Tibial artery (tissue), 4 donors: ENCODE measurements at regions not wholly inside any gene's neighbourhood (a gene's known extent, or its start where the extent isn't known, plus 50 kb on each side); places are given as distances from the start of the nearest gene placed in this dataset.

Source experiments
- DNase-seq, 2 donors: peaks; one replicate each; pipeline ENCODE4 v3.0.0-alpha.2; 2019
- H3K27ac ChIP-seq, 2 donors: fragments of 200-600 bp; sonication (generic) in 1 of 2; 1 replicate in 1 of 2; 2 replicates in 1 of 2; pipeline ENCODE4 v1.5.1; 2018 to 2019; ENCODE audit warnings: mild to moderate bottlenecking in 1 of 2
- H3K27me3 ChIP-seq, 2 donors: fragments of 200-600 bp; sonication (generic) in 1 of 2; one replicate each; pipeline versions ENCODE4 v1.5.1 to v1.6.0; 2016 to 2019
- H3K36me3 ChIP-seq, 3 donors: fragments of 200-600 bp; sonication (generic) in 2 of 3; one replicate each; pipeline ENCODE4 v1.5.1; 2016 to 2019; ENCODE audit warnings: mild to moderate bottlenecking in 2 of 3
- H3K4me1 ChIP-seq, 4 donors: fragments of 200-600 bp; sonication (generic) in 2 of 4; 1 replicate in 3 of 4; 2 replicates in 1 of 4; pipeline ENCODE4 v1.5.1; 2016 to 2019
- H3K4me3 ChIP-seq, 2 donors: fragments of 200-600 bp; sonication (generic) in 1 of 2; 1 replicate in 1 of 2; 2 replicates in 1 of 2; pipeline ENCODE4 v1.5.1; 2018 to 2019; ENCODE audit warnings: mild to moderate bottlenecking in 2 of 2
- H3K9me3 ChIP-seq, 3 donors: fragments of 200-600 bp; sonication (generic) in 1 of 3; one replicate each; pipeline ENCODE4 v1.5.1; 2016 to 2019
- intact Hi-C: fragments of 100-400 bp; cut with DNase I; formaldehyde crosslinking; loops from one replicate; pipeline ENCODE4 v1.15.0; 2023; ENCODE audit warnings: low total_unique reads
- TF ChIP-seq, protein P1 (sequence below), 2 experiments: fragments of 200-600 bp in 1 of 2; fragments of 450-650 bp in 1 of 2; IDR thresholded peaks; one replicate each; pipeline ENCODE4 v1.5.1; 2017 to 2019; ENCODE audit warnings: antibody characterized with exemption in 2 of 2, mild to moderate bottlenecking in 1 of 2, moderate library complexity in 1 of 2

GRCh38 chr5:152511120-152511519, 106.0 kb upstream of the NMUR2 start:
- no peaks in the 10 kb centered on the region for H3K4me1 ChIP-seq

DNA sequence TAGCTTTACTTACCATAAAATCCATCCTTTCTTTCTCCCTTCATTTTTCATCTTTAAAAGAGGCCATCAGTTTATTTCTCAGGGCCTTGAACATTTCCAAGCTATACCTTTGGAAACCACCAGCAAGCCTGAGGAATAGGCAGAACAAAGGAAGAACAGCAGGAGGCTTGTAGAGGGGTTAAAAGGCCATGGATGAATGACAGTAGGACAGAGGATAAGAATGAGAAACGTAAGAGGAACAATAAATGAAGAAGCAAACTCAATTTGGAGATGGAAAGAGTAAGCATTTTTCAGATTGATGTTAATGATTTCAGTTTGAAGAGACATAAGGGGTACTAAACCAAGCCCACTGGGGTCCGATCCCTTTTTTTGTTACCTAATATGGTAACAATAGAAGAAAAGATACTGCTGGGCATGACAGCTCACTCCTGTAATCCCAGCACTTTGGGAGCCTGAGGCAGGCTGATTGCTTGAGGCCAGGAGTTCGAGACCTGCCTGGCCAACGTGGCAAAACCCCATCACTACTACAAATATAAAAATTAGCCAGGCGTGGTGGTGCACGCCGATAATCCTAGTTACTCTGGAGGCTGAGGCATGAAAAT, 106.6 kb upstream of the NMUR2 start:
- no peak overlapping the region for H3K27ac ChIP-seq
- TF ChIP-seq, protein P1, sequence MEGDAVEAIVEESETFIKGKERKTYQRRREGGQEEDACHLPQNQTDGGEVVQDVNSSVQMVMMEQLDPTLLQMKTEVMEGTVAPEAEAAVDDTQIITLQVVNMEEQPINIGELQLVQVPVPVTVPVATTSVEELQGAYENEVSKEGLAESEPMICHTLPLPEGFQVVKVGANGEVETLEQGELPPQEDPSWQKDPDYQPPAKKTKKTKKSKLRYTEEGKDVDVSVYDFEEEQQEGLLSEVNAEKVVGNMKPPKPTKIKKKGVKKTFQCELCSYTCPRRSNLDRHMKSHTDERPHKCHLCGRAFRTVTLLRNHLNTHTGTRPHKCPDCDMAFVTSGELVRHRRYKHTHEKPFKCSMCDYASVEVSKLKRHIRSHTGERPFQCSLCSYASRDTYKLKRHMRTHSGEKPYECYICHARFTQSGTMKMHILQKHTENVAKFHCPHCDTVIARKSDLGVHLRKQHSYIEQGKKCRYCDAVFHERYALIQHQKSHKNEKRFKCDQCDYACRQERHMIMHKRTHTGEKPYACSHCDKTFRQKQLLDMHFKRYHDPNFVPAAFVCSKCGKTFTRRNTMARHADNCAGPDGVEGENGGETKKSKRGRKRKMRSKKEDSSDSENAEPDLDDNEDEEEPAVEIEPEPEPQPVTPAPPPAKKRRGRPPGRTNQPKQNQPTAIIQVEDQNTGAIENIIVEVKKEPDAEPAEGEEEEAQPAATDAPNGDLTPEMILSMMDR (IDR thresholded peaks at IDR 0.05) = no peak
- H3K36me3 ChIP-seq = no peaks in the 10 kb centered on the region
- intact Hi-C loops = no loop called here
- DNase-seq = no peak
- H3K9me3 ChIP-seq = no peaks in the 10 kb centered on the region
- no peaks in the 10 kb centered on the region for H3K4me1 ChIP-seq
- no peak overlapping the region for H3K4me3 ChIP-seq
- no peaks in the 10 kb centered on the region for H3K27me3 ChIP-seq

More at GRCh38 chr5:152511120-152511519, 106.0 kb upstream of the NMUR2 start:
- intact Hi-C loops = no loop called here
- Histone ChIP-seq H3K4me3 (no peak overlapping the region), H3K27ac (no peak overlapping the region), H3K27me3 (no peaks in the 10 kb centered on the region), H3K9me3 (no peaks in the 10 kb centered on the region), H3K36me3 (no peaks in the 10 kb centered on the region)
- TF ChIP-seq, protein P1 (IDR thresholded peaks at IDR 0.05) = no peak
- DNase-seq = no peak

DNA sequence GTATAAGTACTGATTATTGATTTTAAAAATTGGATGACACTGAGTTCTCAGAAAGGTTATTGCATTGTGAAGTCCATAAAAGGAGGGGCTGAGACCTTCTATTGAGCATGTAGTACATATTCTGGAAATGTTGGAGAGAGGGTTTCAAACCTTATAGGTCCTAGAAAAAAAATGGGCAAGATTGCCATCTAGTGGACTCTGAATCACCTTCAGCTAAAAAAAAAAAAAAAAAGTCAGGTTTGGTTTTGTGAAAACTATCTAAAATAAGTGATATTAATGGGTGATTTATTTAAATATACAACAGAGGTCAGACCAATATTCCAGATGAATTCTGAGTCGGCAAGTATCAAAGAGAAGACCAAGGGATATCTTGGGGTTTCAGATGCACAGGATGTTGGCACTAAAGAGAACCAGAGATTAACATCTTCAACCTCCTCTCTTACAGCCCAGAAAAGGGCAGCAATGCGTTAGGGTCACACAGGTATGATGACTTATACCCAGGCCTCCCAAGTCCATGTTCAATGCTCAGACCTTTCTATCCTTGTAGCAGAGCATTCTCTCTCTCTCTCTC, 109.8 kb upstream of the NMUR2 start:
- intact Hi-C loops = no loop called here
- no peaks in the 10 kb centered on the region for H3K4me1 ChIP-seq

DNA sequence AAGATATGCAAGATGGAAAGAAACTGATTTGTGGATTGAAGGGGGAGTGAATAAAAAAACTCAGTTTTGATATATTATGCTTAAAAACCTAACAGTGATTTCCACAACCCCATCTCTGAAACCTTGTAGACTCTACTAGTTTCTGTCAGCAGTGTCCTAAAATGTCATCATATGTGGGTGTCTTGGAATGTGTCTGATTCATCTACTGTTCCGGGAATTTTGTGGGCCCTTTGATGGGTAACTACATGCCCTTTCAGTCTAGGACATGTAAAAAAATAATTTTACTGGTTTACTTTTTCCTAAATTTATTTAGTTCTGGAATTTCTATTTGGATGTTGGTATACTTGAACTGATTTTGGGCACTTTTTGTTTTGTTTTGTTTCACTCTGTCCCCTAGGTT, 118.9 kb upstream of the NMUR2 start:
- Histone ChIP-seq H3K27ac (no peak overlapping the region), H3K4me1 (peaks cover 0 to 6% (median 0%) of the 10 kb centered on the region in 4 donors), H3K4me3 (no peak overlapping the region), H3K9me3 (no peaks in the 10 kb centered on the region), H3K27me3 (no peaks in the 10 kb centered on the region), H3K36me3 (no peaks in the 10 kb centered on the region)
- no peak for DNase-seq
- TF ChIP-seq, protein P1 (IDR thresholded peaks at IDR 0.05) = no peak
- intact Hi-C loops = no loop called here

More for the DNA sequence above, 109.8 kb upstream of the NMUR2 start:
- no peaks in the 10 kb centered on the region for H3K27me3 ChIP-seq
- no peak overlapping the region for H3K27ac ChIP-seq
- no peaks in the 10 kb centered on the region for H3K36me3 ChIP-seq
- H3K9me3 ChIP-seq = no peaks in the 10 kb centered on the region
- H3K4me3 ChIP-seq = no peak overlapping the region
- TF ChIP-seq, protein P1 (IDR thresholded peaks at IDR 0.05) = peak in 1 of 2 experiments; percentile 28
- DNase-seq = no peak

- Histone ChIP-seq H3K27ac (no peak overlapping the region), H3K27me3 (no peaks in the 10 kb centered on the region), H3K4me1 (peaks cover 0 to 6% (median 0%) of the 10 kb centered on the region in 4 donors), H3K9me3 (no peaks in the 10 kb centered on the region), H3K4me3 (no peak overlapping the region), H3K36me3 (no peaks in the 10 kb centered on the region)
- TF ChIP-seq, protein P1 (IDR thresholded peaks at IDR 0.05) = no peak
- intact Hi-C loops = no loop called here
- no peak for DNase-seq
These were observed 122.4 kb upstream of the NMUR2 start for GRCh38 chr5:152527358-152528052.
